Ascending aorta (tissue), 2 donors: ENCODE measurements at regions not wholly inside any gene's neighbourhood (a gene's known extent, or its start where the extent isn't known, plus 50 kb on each side); places are given as distances from the start of the nearest gene placed in this dataset.

Source experiments
- DNase-seq, 2 donors: peaks; one replicate each; pipeline ENCODE4 v3.0.0-alpha.2; 2019; ENCODE audit warnings: low spot score in 2 of 2
- H3K27ac ChIP-seq, 2 donors: fragments of 200-600 bp; sonication (generic); one replicate each; pipeline ENCODE4 v1.5.1; 2016 to 2017; ENCODE audit warnings: mild to moderate bottlenecking in 1 of 2
- H3K27me3 ChIP-seq: fragments of 200-600 bp; sonication (generic); one replicate; pipeline ENCODE4 v1.5.1; 2017
- H3K36me3 ChIP-seq, 2 donors: fragments of 200-600 bp; sonication (generic); one replicate each; pipeline ENCODE4 v1.5.1; 2016
- H3K4me1 ChIP-seq, 2 donors: fragments of 200-600 bp; sonication (generic); one replicate each; pipeline ENCODE4 v1.5.1; 2016 to 2017; ENCODE audit warnings: mild to moderate bottlenecking in 1 of 2
- H3K4me3 ChIP-seq, 2 donors: fragments of 200-600 bp; sonication (generic); one replicate each; pipeline ENCODE4 v1.5.1; 2016 to 2017; ENCODE audit warnings: mild to moderate bottlenecking in 1 of 2
- H3K9me3 ChIP-seq, 2 donors: fragments of 200-600 bp; sonication (generic); one replicate each; pipeline ENCODE4 v1.5.1; 2016
- intact Hi-C: fragments of 100-400 bp; cut with DNase I; formaldehyde crosslinking; loops from one replicate; pipeline ENCODE4 v1.15.1; 2023
- TF ChIP-seq, protein P1 (sequence below), 3 experiments: fragments of 200-600 bp in 2 of 3; fragments of 450-650 bp in 1 of 3; sonication (generic) in 2 of 3; IDR thresholded peaks; one replicate each; pipeline ENCODE4 v1.5.1; 2016 to 2019; ENCODE audit warnings: antibody characterized with exemption in 3 of 3, mild to moderate bottlenecking in 1 of 3, moderate library complexity in 1 of 3

DNA sequence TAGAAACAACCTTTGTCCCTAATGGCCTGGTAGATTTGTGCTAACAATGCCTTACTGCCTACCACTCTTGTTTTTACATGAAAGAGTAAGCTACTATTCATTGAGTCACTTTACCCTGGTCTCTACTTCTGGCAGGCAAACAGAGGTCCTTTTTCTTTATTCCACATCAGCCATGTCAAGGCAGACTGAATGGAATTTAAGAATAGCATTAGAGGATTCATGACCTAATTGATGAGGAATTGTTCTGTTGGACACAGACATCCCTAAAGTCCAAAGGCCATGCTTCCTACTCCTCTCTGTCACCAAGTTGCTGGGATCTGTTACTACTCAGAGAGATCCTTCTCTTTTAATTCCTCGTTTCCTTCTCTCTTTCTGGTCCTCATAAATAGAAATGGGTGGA, 229.1 kb upstream of the ZP4 start:
- Histone ChIP-seq H3K27me3 (no peaks in the 10 kb centered on the region), H3K9me3 (no peaks in the 10 kb centered on the region), H3K36me3 (no peaks in the 10 kb centered on the region), H3K27ac (no peak overlapping the region), H3K4me3 (no peak overlapping the region), H3K4me1 (no peaks in the 10 kb centered on the region)
- TF ChIP-seq, protein P1, sequence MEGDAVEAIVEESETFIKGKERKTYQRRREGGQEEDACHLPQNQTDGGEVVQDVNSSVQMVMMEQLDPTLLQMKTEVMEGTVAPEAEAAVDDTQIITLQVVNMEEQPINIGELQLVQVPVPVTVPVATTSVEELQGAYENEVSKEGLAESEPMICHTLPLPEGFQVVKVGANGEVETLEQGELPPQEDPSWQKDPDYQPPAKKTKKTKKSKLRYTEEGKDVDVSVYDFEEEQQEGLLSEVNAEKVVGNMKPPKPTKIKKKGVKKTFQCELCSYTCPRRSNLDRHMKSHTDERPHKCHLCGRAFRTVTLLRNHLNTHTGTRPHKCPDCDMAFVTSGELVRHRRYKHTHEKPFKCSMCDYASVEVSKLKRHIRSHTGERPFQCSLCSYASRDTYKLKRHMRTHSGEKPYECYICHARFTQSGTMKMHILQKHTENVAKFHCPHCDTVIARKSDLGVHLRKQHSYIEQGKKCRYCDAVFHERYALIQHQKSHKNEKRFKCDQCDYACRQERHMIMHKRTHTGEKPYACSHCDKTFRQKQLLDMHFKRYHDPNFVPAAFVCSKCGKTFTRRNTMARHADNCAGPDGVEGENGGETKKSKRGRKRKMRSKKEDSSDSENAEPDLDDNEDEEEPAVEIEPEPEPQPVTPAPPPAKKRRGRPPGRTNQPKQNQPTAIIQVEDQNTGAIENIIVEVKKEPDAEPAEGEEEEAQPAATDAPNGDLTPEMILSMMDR (IDR thresholded peaks at IDR 0.05): no peak
- intact Hi-C loops: no loop called here
- DNase-seq: no peak

DNA sequence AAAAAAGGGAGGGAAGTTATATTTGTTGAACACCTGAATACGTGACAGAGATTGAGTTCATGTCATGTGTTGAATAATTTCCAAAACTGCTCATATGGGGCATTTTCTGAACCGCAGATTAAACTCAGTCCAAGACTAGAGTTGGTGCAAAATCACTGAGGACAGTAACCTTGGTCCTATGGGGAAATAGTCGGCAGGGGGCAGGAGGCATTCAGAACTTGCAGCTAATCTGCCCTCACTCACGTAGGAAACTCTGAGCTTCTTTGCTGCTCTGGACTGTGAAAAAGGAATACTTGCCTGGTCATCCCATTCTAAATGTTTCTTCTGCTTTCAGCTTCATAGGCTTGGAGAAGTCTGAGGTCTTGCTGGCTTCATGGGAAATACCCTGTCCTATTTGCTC, 228.3 kb upstream of the ZP4 start:
- no peaks in the 10 kb centered on the region for H3K36me3 ChIP-seq
- no peaks in the 10 kb centered on the region for H3K9me3 ChIP-seq
- no peaks in the 10 kb centered on the region for H3K4me1 ChIP-seq
- intact Hi-C loops: no loop called here
- no peak overlapping the region for H3K27ac ChIP-seq
- H3K27me3 ChIP-seq: no peaks in the 10 kb centered on the region
- no peak for DNase-seq
- H3K4me3 ChIP-seq: no peak overlapping the region
- TF ChIP-seq, protein P1 (IDR thresholded peaks at IDR 0.05): no peak

DNA sequence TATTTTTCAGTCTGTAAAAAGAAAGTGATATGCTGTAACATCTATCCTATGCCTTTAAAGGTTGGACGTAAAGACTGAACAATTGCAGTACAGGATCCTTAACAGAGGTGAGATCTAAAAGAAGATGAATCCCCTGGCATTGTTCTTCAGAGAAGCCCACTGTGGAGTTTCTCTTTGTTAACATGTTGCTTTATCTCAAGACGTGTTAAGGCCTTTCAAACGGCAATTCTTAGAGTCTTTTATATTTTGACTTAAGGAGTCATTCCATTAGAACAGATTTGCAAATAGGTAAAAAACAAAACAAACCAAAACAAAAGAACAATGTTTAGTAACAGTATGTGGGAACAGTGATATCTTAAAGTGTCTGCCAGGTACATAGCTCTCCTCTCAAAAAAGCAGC, 225.1 kb upstream of the ZP4 start:
- no peak overlapping the region for H3K27ac ChIP-seq
- TF ChIP-seq, protein P1 (IDR thresholded peaks at IDR 0.05): no peak
- intact Hi-C loops: no loop called here
- H3K36me3 ChIP-seq: no peaks in the 10 kb centered on the region
- H3K9me3 ChIP-seq: no peaks in the 10 kb centered on the region
- no peak for DNase-seq
- H3K4me3 ChIP-seq: no peak overlapping the region
- H3K4me1 ChIP-seq: no peaks in the 10 kb centered on the region
- no peaks in the 10 kb centered on the region for H3K27me3 ChIP-seq

DNA sequence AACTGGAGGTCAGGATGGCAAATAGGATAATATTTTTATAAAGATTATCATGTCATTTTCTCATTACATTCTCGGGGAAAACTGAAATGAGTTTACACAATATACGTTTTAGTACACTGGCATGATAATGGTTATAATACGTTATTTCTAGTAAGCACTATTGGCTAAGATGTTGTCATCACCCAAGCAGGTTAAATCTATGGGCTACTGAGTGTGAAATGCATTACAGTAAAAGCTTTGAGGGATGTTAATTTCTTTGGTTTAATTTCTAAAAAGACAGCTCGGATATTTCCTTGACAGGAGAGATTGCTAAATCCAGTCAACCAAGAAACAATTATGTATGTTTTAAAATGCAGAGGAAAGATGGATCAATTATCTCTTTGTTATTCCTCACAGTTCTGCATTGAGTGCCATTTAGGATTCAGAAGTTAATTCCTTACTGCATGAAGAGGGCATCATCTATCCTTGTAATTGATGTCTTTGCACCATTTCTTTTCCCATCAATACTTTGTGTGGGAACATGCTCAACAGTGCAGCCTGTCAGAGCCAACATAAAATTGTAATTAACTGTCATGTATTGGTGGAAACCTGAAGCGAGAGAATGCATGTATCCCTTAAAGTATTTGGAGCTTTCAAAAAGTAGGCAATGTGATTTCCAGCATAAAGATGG, 222.4 kb upstream of the ZP4 start:
- Histone ChIP-seq H3K27me3 (no peaks in the 10 kb centered on the region), H3K9me3 (no peaks in the 10 kb centered on the region), H3K4me1 (no peaks in the 10 kb centered on the region), H3K4me3 (no peak overlapping the region), H3K36me3 (no peaks in the 10 kb centered on the region), H3K27ac (no peak overlapping the region)
- DNase-seq: no peak
- TF ChIP-seq, protein P1 (IDR thresholded peaks at IDR 0.05): no peak
- intact Hi-C loops: no loop called here

DNA sequence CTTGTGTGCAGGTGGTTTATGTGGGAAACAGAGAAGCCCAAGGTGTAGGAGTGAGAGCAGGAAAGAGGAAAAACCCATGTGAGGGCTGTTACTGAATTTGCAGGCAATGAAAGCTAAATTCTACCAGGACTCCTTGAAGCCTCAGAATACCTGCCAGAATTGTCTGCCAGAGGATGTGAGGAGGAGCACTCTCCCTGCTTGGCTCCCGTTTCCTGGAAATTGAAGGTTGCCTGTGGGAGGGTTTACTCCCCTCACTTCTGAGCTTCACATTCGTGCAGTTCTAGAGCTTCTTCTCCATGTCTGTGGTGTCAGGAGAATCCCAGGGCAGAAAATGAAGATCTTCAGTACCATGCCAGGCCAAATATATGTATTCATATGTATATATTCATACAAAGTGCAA, 220.8 kb upstream of the ZP4 start:
- no peaks in the 10 kb centered on the region for H3K27me3 ChIP-seq
- H3K36me3 ChIP-seq: no peaks in the 10 kb centered on the region
- intact Hi-C loops: no loop called here
- H3K27ac ChIP-seq: no peak overlapping the region
- H3K4me1 ChIP-seq: no peaks in the 10 kb centered on the region
- TF ChIP-seq, protein P1 (IDR thresholded peaks at IDR 0.05): no peak
- no peaks in the 10 kb centered on the region for H3K9me3 ChIP-seq
- DNase-seq: no peak
- H3K4me3 ChIP-seq: no peak overlapping the region

DNA sequence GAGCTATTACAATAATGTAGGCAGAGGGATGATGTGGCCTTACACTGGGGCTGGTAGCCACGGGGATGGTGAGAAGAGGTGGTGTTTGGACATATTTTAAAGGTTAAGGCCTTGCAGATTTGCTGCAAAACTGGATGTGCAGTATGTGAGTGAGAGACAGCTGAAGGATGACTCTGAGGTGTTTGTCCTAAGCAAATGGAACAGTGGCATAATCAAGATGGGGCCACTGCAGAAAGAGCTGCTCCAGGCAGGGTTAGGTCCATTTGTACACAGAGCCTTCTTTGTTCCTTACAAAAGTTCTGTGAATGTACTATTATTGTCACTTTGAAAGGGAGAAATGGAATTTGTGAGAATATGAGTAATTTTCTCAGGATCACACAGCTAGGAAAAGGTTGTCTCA, 220.4 kb upstream of the ZP4 start:
- no peak overlapping the region for H3K4me3 ChIP-seq
- H3K27ac ChIP-seq: no peak overlapping the region
- no peaks in the 10 kb centered on the region for H3K9me3 ChIP-seq
- DNase-seq: no peak
- H3K4me1 ChIP-seq: no peaks in the 10 kb centered on the region
- H3K36me3 ChIP-seq: no peaks in the 10 kb centered on the region
- no peaks in the 10 kb centered on the region for H3K27me3 ChIP-seq
- TF ChIP-seq, protein P1 (IDR thresholded peaks at IDR 0.05): no peak
- intact Hi-C loops: no loop called here
